ENCODE measurements at regions not wholly inside any gene's neighbourhood (a gene's known extent, or its start where the extent isn't known, plus 50 kb on each side); places are given as distances from the start of the nearest gene placed in this dataset.

- no peak overlapping the region for H3K4me3 ChIP-seq
- ATAC-seq (no peak), DNase-seq (no peak)
- H3K4me1 ChIP-seq: no peaks in the 10 kb centered on the region
- no peaks in the 10 kb centered on the region for H3K27me3 ChIP-seq (ENCODE audit: low read depth)
- no peaks in the 10 kb centered on the region for H3K9me3 ChIP-seq
- no peaks in the 10 kb centered on the region for H3K36me3 ChIP-seq
- H3K27ac ChIP-seq: no peak overlapping the region
- intact Hi-C loops (cut with DNase I): no loop called here
- no peak for TF ChIP-seq CTCF (IDR thresholded peaks at IDR 0.05)
Observed at GRCh38 chr6:121499666-121500065, 64.2 kb downstream of the GJA1 start.

GRCh38 chr6:121503589-121503991, 68.1 kb downstream of the GJA1 start:
- DNase-seq (no peak), ATAC-seq (peak in 1 of 2 donors; percentile 34)
- Histone ChIP-seq H3K27ac (no peak overlapping the region), H3K9me3 (no peaks in the 10 kb centered on the region), H3K4me1 (peaks cover 5% of the 10 kb centered on the region), H3K36me3 (no peaks in the 10 kb centered on the region), H3K27me3 (ENCODE audit: low read depth) (no peaks in the 10 kb centered on the region), H3K4me3 (no peak overlapping the region)
- TF ChIP-seq CTCF (IDR thresholded peaks at IDR 0.05): no peak
- intact Hi-C loops (cut with DNase I): no loop called here

- H3K9me3 ChIP-seq: no peaks in the 10 kb centered on the region
- ATAC-seq (peak; percentile 76 to 95), DNase-seq (no peak)
- no peaks in the 10 kb centered on the region for H3K27me3 ChIP-seq (ENCODE audit: low read depth)
- intact Hi-C loops (cut with DNase I): no loop called here
- no peak overlapping the region for H3K4me3 ChIP-seq
- H3K27ac ChIP-seq: no peak overlapping the region
- peaks cover 5% of the 10 kb centered on the region for H3K4me1 ChIP-seq
- H3K36me3 ChIP-seq: no peaks in the 10 kb centered on the region
- no peak for TF ChIP-seq CTCF (IDR thresholded peaks at IDR 0.05)
Observed at GRCh38 chr6:121504227-121504626, 68.8 kb downstream of the GJA1 start.

GRCh38 chr6:121505284-121505683, 69.8 kb downstream of the GJA1 start:
- no peaks in the 10 kb centered on the region for H3K9me3 ChIP-seq
- no peaks in the 10 kb centered on the region for H3K27me3 ChIP-seq (ENCODE audit: low read depth)
- no peak overlapping the region for H3K27ac ChIP-seq
- H3K36me3 ChIP-seq: no peaks in the 10 kb centered on the region
- H3K4me1 ChIP-seq: peaks cover 5% of the 10 kb centered on the region
- ATAC-seq (no peak), DNase-seq (no peak)
- intact Hi-C loops (cut with DNase I): no loop called here
- no peak overlapping the region for H3K4me3 ChIP-seq
- TF ChIP-seq CTCF (IDR thresholded peaks at IDR 0.05): no peak

- H3K27me3 ChIP-seq (ENCODE audit: low read depth): no peaks in the 10 kb centered on the region
- no peak for DNase-seq
- no peak overlapping the region for H3K27ac ChIP-seq
- no peak for TF ChIP-seq CTCF (IDR thresholded peaks at IDR 0.05)
- no peak for ATAC-seq
- intact Hi-C loops (cut with DNase I): no loop called here
- no peak overlapping the region for H3K4me3 ChIP-seq
- no peaks in the 10 kb centered on the region for H3K9me3 ChIP-seq
- peaks cover 5% of the 10 kb centered on the region for H3K4me1 ChIP-seq
- no peaks in the 10 kb centered on the region for H3K36me3 ChIP-seq
Observed at GRCh38 chr6:121506761-121507754, 71.6 kb downstream of the GJA1 start.

Data from lower lobe of right lung (tissue), 2 donors.